HG03135 (cell line): ENCODE measurements at regions not wholly inside any gene's neighbourhood (a gene's known extent, or its start where the extent isn't known, plus 50 kb on each side); places are given as distances from the start of the nearest gene placed in this dataset.

Experiments
- ATAC-seq: cut with Tn5 transposase; IDR thresholded peaks from one replicate; pipeline ENCODE4 v1.9.1; 2021; ENCODE audit warnings: mild to moderate bottlenecking, moderate library complexity; ENCODE audit not compliant: unreplicated experiment

DNA sequence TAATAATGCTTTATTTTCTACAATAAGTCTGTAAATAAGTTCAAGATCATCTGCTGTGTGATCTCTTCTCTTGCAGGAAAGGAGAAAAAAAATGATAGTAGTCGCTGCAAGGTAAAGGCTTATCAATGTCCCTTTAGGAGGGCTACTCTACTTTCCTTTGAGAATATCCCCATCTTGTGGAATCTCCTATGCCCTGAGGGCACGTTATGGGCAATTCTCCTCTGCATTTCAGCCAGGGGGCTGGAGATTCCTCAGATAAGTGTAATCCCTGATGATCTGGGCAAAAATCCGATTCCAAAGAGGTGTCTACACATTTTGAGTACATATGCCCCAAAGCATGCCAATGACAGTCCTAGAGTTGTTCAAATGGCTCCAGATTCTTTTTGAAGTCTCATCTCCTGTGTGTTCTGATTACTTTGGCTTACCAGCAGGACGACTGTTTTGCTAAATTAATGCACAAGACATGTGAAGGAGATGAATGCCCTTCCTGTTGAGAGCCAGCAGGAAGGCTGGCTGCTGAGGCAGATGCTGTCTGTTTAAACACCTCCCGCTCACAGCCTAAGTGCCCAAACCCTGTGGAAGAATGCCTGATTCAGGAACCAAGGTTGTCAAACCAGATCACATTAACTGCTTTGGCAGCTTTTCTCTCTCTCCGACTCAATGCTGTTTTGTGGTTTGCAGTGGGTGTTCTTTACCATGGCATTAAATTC is 171.2 kb upstream of the COL1A2 start:
- no peak for ATAC-seq

- ATAC-seq, result no peak
These were observed 166.5 kb upstream of the COL1A2 start for GRCh38 chr7:94228223-94228622.

DNA sequence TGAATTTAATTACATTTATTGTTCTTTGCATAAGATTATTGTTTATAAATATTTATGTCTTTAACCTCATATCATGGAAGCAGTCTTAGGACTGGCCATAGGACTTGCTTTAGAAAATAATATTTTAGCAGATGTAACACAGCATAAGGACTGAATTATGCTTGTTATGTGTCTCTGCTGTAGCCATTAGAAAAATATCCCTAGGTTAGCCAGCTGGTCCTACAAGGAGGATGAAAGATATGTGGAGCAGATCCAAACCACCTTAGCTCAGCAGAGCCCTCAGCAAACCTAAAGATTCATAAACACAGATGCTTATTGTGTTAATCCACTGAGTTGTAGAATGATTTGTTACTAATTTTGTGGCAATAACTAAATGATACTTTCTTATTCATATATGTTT is 166.0 kb upstream of the COL1A2 start:
- no peak for ATAC-seq

GRCh38 chr7:94231305-94231704 is 163.4 kb upstream of the COL1A2 start:
- no peak for ATAC-seq

GRCh38 chr7:94236960-94237359 is 157.7 kb upstream of the COL1A2 start:
- no peak for ATAC-seq

GRCh38 chr7:94237417-94237816 is 157.3 kb upstream of the COL1A2 start:
- no peak for ATAC-seq

GRCh38 chr7:94239661-94240234 is 154.9 kb upstream of the COL1A2 start:
- ATAC-seq, result no peak

DNA sequence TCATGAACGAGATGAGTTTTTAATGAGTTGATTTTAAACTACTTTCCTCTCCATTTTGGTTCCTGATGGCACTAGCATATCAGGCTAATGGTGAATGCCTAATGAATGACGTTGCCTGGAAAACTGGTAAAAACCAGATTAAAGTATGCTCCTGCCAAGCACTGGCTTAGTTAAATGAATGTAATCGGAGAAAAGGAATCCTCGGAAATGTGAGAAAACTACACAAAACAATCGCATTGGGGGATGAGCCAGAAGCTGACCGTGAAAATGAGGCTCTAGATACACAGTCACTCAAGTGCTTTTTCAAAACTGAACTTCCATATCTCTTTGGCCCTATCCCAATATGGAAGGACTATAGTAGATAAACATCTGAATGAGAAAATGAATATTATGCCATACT is 153.8 kb upstream of the COL1A2 start:
- no peak for ATAC-seq

GRCh38 chr7:94241402-94241925 is 153.2 kb upstream of the COL1A2 start:
- ATAC-seq, result no peak

DNA sequence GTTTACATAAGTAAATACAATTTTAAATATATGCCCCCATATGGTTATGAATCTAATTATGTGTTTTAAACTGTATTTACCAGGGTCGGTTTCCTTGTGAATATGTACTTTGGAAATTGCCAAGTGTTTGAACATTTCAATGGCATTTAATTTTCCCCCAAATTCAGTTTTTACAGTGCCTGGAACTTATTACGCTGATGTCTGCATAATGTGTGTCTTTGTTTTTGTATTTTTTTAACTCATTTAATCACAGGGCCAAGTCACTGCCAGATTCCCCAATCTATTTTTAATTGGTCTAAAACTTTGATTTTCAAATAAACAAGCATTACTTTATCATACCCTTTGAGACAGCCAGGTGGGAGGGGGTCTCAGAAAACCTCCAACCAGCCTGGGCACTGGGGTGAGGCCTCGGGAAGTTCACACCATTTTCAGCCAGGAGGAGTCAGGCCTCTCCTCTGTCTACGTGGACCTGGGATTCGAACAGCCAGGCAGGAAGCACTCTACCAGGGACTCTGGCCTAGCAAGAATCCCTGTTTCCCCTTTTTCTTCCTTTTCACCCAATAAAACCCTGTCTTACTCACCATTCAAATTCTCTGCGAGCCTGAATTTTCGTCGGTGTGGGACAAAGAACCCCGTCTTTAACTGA is 151.5 kb upstream of the COL1A2 start:
- ATAC-seq, result no peak

- ATAC-seq, result no peak
These were observed 149.9 kb upstream of the COL1A2 start for GRCh38 chr7:94244760-94245159.

- no peak for ATAC-seq
These were observed 149.2 kb upstream of the COL1A2 start for GRCh38 chr7:94245500-94245899.

GRCh38 chr7:94247970-94248369 is 146.7 kb upstream of the COL1A2 start:
- no peak for ATAC-seq

DNA sequence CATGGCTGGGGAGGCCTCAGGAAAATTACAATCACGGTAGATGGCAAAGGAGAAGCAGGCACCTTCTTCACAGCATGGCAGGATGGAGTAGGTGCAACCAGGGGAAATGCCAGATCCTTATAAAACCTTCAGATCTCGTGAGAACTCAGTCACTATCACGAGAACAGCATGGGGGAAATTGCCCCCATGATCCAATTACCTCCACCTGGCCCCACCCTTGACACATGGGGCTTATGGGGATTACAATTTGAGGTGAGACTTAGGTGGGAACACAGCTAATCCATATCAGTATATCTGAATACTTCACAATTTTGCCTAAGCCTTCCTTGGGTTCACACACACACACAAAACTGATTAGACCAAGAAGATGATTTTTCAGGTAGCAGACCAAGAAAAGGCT is 145.1 kb upstream of the COL1A2 start:
- no peak for ATAC-seq

DNA sequence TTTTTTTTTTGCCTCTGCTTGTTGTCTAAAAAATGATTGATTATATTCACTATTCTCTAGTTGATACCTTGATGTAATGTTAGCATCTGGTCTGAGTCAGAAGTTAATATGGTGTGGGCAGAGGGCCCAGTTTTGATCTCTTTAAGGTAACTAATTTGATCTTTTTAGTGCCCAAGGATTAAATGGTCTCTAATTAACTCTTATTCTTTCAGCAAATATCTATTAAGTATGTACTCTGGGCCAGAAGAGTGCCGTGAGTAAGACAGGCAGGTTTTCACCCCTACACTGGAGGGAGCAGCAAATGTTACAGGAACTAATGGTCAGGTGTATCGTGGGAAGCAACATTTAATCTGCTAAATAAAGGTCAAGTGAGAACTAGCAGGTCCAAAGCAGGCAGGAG is 144.6 kb upstream of the COL1A2 start:
- ATAC-seq, result no peak

GRCh38 chr7:94250987-94251386 is 143.7 kb upstream of the COL1A2 start:
- no peak for ATAC-seq

DNA sequence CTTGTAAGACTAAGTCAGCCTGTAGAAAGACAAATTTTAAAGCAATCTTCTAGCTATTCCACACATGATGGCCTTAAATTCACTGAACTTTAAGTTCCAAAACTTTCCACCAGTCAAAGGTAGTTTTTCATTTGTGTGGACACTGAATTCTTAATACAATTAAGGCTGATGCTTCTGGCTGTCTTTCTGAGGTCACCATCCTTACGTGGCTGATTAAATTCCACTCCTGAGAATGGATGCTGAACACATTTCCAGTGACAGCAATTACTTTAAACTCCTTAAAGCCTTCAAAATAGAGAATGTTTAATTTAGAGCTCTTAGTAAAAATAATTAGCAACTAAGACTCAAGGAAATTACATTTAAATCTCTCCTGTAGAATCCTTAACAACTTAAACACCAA is 142.6 kb upstream of the COL1A2 start:
- no peak for ATAC-seq

- no peak for ATAC-seq
These were observed 141.7 kb upstream of the COL1A2 start for GRCh38 chr7:94252971-94253370.

- ATAC-seq, result no peak
These were observed 141.0 kb upstream of the COL1A2 start for GRCh38 chr7:94253686-94254085.

DNA sequence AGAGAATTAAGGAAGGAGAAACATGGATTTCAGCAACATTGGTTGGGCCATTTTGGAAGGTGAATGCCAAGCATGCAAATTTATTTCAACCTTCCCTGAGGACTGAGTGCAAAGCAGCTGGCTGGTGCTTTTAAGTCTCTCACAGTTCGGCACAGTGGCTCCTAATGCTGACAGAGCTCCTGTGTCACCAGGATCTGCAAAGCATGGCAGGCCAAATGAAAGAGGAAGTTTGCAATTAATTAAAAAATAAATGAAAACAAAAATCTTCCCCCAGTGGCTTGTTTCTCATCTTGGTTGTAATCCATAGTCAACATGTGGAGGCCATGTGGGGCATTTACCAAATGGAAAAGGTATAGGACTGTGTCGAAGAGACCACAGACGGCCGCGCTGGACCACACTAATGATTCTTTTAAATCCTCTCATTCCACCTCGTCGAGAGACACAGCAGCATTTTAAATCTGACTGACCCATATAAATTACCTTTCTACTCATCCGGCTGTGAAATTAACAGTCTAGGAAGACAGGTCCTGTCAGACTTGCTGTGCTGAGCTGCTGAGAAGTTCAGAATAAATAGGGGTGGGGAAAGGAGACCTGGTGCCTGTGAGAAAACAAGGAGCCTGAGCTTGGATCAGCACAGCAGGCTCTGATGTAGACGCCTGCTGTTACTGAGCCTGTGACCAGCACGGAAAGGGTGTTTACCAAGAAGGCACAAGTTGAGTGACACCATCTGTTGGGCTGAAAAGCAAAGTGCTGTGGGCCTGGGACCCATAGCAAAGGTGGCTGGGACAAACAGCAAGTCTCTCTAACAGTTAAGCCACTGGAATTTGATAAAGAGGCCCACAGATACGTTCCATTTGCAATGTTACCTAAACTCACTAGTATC is 136.0 kb upstream of the COL1A2 start:
- no peak for ATAC-seq

DNA sequence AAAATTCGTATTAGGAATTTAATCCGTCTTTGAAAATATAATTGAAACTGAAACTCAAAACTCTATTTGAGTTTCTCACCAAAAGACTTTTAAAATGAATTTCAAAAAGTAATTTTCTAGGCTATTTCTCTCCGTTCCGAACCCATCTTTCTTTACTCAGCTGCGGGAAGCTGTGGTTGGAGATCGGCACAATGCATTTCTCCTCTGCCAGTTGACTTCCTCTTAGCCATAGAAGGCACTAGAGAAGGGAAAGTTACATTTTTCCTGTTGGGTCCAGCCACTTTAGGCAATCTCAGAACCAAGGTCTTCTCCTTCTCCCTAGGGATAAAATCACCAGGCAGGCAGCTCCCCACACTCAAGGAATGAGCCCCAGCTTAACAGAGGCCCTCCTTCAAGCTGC is 133.6 kb upstream of the COL1A2 start:
- ATAC-seq, result no peak
